SK-N-MC (cell line): ENCODE measurements at regions not wholly inside any gene's neighbourhood (a gene's known extent, or its start where the extent isn't known, plus 50 kb on each side); places are given as distances from the start of the nearest gene placed in this dataset.

Experiments
- EZH2 ChIP-seq: fragments of 200-600 bp; sonication (generic); IDR thresholded peaks from one replicate; pipeline ENCODE4 v1.6.1; 2017; ENCODE audit warnings: antibody characterized with exemption
- FOXP2 ChIP-seq: optimal IDR thresholded peaks from 2 replicates; pipeline ENCODE3; 2011; ENCODE audit warnings: mild to moderate bottlenecking, moderate library complexity; ENCODE audit not compliant: insufficient read depth; ENCODE audit errors: extremely low read length, control extremely low read depth
- POLR2AphosphoS5 ChIP-seq: IDR thresholded peaks from 2 replicates; pipeline ENCODE4 v1.6.1; 2012; ENCODE audit warnings: mild to moderate bottlenecking, low read depth, low read length, borderline replicate concordance

GRCh38 chr1:217344712-217345111 lies 286.2 kb downstream of the GPATCH2 start:
- no peak for TF ChIP-seq EZH2
- no peak for TF ChIP-seq POLR2AphosphoS5
- TF ChIP-seq FOXP2: no peak
